ENCODE measurements at regions not wholly inside any gene's neighbourhood (a gene's known extent, or its start where the extent isn't known, plus 50 kb on each side); places are given as distances from the start of the nearest gene placed in this dataset.

DNA sequence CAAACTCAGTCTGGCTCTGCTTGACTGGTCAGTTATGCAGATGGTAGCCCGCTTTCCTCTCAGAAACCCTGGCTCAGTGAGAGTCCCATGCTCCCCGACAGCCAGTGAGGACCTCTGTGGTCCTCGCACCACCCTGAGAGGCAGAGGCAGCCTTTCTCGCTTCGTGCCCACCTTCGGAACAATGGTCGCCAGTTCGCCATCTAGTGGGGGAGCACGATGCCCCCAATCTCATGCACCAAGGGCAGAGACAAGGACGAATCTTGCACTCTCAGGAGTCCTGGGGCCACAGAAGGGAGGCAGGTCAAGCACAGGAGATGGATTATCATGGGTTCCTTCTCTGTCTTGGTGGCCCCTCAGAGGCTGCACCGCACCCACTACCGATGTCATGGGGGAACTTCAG is 75.2 kb downstream of the RHCG start:
- Histone ChIP-seq H3K27ac (no peak overlapping the region), H3K9ac (ENCODE audit: insufficient read length) (no peak overlapping the region), H3K4me3 (no peak overlapping the region), H3K9me3 (ENCODE audit: low read depth, low read length) (no peaks in the 10 kb centered on the region), H3K36me3 (ENCODE audit: insufficient read depth, low read length) (no peaks in the 10 kb centered on the region)
- DNase-seq (ENCODE audit: low read depth, low spot score) = no peak
- TF ChIP-seq EZH2 (IDR thresholded peaks at IDR 0.05) = no peak
- TF ChIP-seq FOXP2 (optimal IDR thresholded peaks at IDR 0.05; ENCODE audit: control extremely low read depth, extremely low read length, insufficient read depth) = no peak
- no peak for TF ChIP-seq POLR2AphosphoS5 (IDR thresholded peaks at IDR 0.05; ENCODE audit: borderline replicate concordance, low read depth, low read length)

DNA sequence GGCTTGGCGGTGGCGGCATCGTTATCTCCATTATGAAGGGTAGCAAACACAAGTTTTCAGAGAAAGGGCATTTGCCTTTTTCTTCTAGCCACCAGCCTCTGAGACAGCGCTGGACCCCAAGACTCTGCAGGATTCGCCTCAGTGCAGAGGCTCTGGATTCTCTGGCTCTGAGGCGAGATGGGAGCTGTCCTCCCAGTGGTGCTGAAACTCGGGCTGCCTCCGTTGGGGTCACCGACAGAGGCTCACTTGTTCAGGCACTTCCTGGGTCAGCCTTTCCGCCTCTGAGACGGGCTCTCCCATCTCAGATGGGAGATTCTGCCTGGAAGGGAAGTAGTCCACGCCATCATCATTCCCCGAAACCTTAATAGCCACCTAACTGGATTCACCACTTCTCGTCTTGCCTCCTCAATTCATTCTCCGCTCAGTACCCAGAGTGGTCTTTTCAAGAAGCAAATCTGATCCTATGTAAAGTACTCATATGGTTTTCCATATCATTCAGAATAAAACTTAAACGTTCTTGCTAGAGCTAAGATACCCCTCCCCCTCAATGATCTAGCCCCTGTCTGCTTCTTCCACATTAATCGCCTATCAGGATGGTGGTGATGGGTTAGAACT is 76.9 kb downstream of the RHCG start:
- H3K27ac ChIP-seq = no peak overlapping the region
- no peak overlapping the region for H3K9ac ChIP-seq (ENCODE audit: insufficient read length)
- no peak for DNase-seq (ENCODE audit: low read depth, low spot score)
- TF ChIP-seq FOXP2 (optimal IDR thresholded peaks at IDR 0.05; ENCODE audit: control extremely low read depth, extremely low read length, insufficient read depth) = no peak
- no peaks in the 10 kb centered on the region for H3K9me3 ChIP-seq (ENCODE audit: low read depth, low read length)
- H3K4me3 ChIP-seq = no peak overlapping the region
- no peaks in the 10 kb centered on the region for H3K36me3 ChIP-seq (ENCODE audit: insufficient read depth, low read length)

DNA sequence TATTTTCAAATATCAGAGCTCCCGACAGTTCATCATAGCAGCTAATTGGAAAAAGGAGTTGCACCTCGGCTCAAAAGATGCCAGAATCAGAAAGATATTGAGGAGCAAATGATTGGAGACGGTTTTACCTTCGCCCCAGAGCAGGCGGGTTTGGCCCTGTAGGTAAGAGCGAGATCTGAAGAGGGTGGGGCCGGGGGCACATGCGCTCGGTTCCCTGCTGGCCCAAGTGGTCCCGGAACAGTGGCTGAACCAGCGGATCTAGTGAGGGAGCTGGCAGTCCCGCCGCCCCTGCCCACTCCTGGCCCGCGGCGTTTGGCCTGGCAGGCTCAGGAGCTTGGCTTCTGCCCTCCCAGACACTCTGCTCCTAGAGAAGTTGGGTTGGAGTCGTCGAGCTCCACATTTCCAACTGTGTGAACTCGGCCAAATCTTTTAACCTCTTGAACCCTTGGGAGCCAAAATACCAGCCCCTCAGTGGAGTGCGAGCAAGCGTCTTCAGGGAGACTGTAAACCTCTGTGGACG is 79.1 kb downstream of the RHCG start:
- TF ChIP-seq FOXP2 (optimal IDR thresholded peaks at IDR 0.05; ENCODE audit: control extremely low read depth, extremely low read length, insufficient read depth) (no peak), POLR2AphosphoS5 (IDR thresholded peaks at IDR 0.05; ENCODE audit: borderline replicate concordance, low read depth, low read length) (no peak), EZH2 (IDR thresholded peaks at IDR 0.05) (no peak)
- no peak for DNase-seq (ENCODE audit: low read depth, low spot score)
- no peaks in the 10 kb centered on the region for H3K9me3 ChIP-seq (ENCODE audit: low read depth, low read length)
- no peak overlapping the region for H3K27ac ChIP-seq
- H3K36me3 ChIP-seq (ENCODE audit: insufficient read depth, low read length) = no peaks in the 10 kb centered on the region
- no peak overlapping the region for H3K9ac ChIP-seq (ENCODE audit: insufficient read length)
- H3K4me3 ChIP-seq = no peak overlapping the region

DNA sequence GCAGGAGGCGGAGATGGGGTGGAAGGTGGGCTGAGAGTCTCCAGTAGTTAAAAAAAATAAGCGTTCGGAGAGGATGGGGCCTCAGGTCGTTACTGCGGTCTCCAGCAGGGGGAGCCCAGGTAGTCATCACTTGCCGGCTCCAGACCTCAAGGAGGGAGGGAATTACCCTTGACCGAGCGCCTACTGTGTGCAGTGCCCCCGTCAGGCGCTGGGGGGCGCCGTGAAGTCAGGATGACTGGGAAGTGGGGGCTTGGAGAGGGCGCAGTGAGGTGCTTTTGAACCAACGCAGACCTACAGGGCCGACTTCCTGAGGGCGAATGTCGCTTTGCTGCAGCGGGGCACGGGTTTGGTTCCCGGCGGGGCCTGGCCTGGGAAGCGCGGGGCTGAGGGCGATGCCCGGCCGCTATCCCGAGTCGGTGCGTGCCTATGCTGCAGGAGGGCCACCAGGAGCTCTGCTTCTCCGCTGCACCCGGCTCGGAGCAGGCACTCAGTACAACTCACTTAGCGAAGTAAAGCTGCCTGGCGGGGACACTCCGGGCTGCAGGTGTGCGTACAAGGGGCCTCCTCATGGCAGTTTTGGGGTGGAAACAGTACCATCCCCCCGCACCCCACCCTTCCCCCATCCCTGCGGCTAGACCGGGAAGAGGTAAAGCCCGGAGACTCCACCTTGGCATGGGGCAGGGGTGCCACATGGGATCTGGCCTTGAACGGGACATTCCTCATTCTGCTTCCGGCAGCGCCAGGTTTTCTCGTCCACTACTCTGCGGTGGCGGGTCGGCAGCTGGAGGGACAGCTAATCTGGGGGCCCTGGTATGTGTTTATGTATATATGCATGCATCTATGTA is 79.8 kb downstream of the RHCG start:
- H3K4me3 ChIP-seq = no peak overlapping the region
- H3K27ac ChIP-seq = no peak overlapping the region
- H3K9me3 ChIP-seq (ENCODE audit: low read depth, low read length) = no peaks in the 10 kb centered on the region
- H3K36me3 ChIP-seq (ENCODE audit: insufficient read depth, low read length) = no peaks in the 10 kb centered on the region
- no peak overlapping the region for H3K9ac ChIP-seq (ENCODE audit: insufficient read length)
- no peak for TF ChIP-seq POLR2AphosphoS5 (IDR thresholded peaks at IDR 0.05; ENCODE audit: borderline replicate concordance, low read depth, low read length)
- TF ChIP-seq FOXP2 (optimal IDR thresholded peaks at IDR 0.05; ENCODE audit: control extremely low read depth, extremely low read length, insufficient read depth) = no peak
- no peak for TF ChIP-seq EZH2 (IDR thresholded peaks at IDR 0.05)
- no peak for DNase-seq (ENCODE audit: low read depth, low spot score)

DNA sequence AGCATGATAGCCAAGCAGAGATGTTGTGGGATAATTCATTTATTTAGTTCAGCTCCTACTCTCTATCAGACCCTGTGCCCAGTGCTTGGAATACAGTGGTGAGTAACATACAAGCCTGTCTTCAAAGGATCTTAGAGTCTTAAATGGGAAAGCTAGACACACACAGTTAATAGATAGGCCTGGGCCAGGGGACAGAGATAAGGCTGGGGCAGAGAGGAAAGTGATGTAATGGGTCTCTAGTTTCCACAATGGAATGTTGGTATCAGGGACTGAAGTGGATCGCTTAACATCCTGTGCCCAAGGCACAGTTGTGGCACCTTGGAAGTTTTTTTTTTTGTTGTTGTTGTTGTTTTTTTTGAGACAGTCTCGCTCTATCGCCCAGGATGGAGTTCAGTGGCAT is 79.9 kb upstream of the POLG start:
- Histone ChIP-seq H3K27ac (no peak overlapping the region), H3K4me3 (no peak overlapping the region), H3K9me3 (ENCODE audit: low read depth, low read length) (no peaks in the 10 kb centered on the region), H3K36me3 (ENCODE audit: insufficient read depth, low read length) (no peaks in the 10 kb centered on the region), H3K9ac (ENCODE audit: insufficient read length) (no peak overlapping the region)
- DNase-seq (ENCODE audit: low read depth, low spot score) = no peak
- TF ChIP-seq POLR2AphosphoS5 (IDR thresholded peaks at IDR 0.05; ENCODE audit: borderline replicate concordance, low read depth, low read length) = no peak
- no peak for TF ChIP-seq FOXP2 (optimal IDR thresholded peaks at IDR 0.05; ENCODE audit: control extremely low read depth, extremely low read length, insufficient read depth)
- no peak for TF ChIP-seq EZH2 (IDR thresholded peaks at IDR 0.05)

DNA sequence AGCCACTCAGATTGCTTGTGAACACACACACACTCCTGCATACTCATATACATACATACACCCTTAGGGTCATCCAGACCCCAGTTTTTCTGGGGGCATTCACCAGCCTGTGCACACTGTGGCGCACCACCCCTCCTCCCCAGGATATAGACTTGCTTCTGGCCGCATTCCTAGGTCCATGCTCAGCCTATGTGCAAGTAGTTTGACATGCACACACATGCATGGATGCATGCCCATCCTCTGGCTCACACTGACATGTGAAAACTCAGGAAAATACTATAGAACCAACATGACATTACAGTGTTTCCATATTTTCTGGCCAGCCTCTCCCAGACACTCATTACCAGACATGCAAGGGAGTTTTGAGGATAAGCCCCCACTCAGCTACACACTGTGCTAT is 79.3 kb upstream of the POLG start:
- TF ChIP-seq EZH2 (IDR thresholded peaks at IDR 0.05) = no peak
- TF ChIP-seq FOXP2 (optimal IDR thresholded peaks at IDR 0.05; ENCODE audit: control extremely low read depth, extremely low read length, insufficient read depth) = no peak
- TF ChIP-seq POLR2AphosphoS5 (IDR thresholded peaks at IDR 0.05; ENCODE audit: borderline replicate concordance, low read depth, low read length) = no peak
- no peaks in the 10 kb centered on the region for H3K9me3 ChIP-seq (ENCODE audit: low read depth, low read length)
- H3K9ac ChIP-seq (ENCODE audit: insufficient read length) = no peak overlapping the region
- DNase-seq (ENCODE audit: low read depth, low spot score) = no peak
- H3K36me3 ChIP-seq (ENCODE audit: insufficient read depth, low read length) = no peaks in the 10 kb centered on the region
- no peak overlapping the region for H3K27ac ChIP-seq
- no peak overlapping the region for H3K4me3 ChIP-seq

DNA sequence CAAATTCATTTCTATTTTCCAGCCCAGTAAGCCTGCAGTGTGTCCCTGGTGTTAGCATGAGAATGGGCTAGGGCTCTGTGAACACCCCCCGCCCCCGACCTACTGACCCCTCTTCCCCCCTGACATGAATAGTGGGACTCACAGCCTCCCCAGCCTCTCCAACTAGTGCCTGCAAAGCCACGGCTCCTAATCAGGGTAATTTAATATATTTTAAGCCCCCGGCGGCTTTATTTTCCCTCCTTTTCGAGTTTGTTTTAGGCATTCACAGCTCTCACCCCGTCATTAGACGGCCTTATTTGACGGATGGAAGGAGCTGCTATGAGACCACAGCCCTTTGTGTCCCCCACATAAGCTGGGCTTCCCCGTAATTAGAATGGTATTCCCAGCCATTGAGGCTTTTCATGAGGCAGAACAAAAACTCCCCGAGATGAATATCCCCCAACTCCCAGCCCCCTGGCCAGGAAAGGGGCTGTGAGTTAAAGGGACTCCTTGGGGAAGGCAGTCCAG is 78.3 kb upstream of the POLG start:
- Histone ChIP-seq H3K9me3 (ENCODE audit: low read depth, low read length) (no peaks in the 10 kb centered on the region), H3K36me3 (ENCODE audit: insufficient read depth, low read length) (no peaks in the 10 kb centered on the region), H3K9ac (ENCODE audit: insufficient read length) (no peak overlapping the region), H3K27ac (no peak overlapping the region), H3K4me3 (no peak overlapping the region)
- DNase-seq (ENCODE audit: low read depth, low spot score) = no peak
- no peak for TF ChIP-seq FOXP2 (optimal IDR thresholded peaks at IDR 0.05; ENCODE audit: control extremely low read depth, extremely low read length, insufficient read depth)
- TF ChIP-seq EZH2 (IDR thresholded peaks at IDR 0.05) = no peak
- TF ChIP-seq POLR2AphosphoS5 (IDR thresholded peaks at IDR 0.05; ENCODE audit: borderline replicate concordance, low read depth, low read length) = no peak

DNA sequence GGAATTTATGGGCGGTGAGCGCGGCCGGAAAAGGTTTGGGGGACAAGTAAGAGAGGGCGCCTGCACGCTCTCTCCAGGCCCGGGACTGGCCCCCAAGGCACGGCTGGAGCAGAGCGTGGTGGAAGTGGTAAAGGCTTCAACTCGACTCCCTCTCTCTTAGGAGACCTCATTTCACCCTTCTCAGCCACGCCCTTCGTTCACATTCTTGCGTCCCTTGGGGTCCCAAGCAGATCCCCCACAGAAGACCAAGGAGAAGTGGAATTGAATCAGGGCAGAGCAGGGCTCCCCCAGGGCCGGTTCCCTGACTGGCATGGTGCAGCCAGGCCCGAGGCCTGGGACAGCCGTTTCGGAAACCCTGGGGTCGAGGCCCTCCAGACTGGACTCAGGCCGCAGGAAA is 75.4 kb upstream of the POLG start:
- TF ChIP-seq FOXP2 (optimal IDR thresholded peaks at IDR 0.05; ENCODE audit: control extremely low read depth, extremely low read length, insufficient read depth) (no peak), POLR2AphosphoS5 (IDR thresholded peaks at IDR 0.05; ENCODE audit: borderline replicate concordance, low read depth, low read length) (no peak)
- DNase-seq (ENCODE audit: low read depth, low spot score) = no peak
- Histone ChIP-seq H3K9ac (ENCODE audit: insufficient read length) (no peak overlapping the region), H3K4me3 (no peak overlapping the region), H3K36me3 (ENCODE audit: insufficient read depth, low read length) (no peaks in the 10 kb centered on the region), H3K27ac (no peak overlapping the region), H3K9me3 (ENCODE audit: low read depth, low read length) (no peaks in the 10 kb centered on the region)

All from SK-N-MC (cell line).